ENCODE measurements at regions not wholly inside any gene's neighbourhood (a gene's known extent, or its start where the extent isn't known, plus 50 kb on each side); places are given as distances from the start of the nearest gene placed in this dataset.
A peak's percentile ranks its signal among the peaks of the same experiment; 100 is the strongest.

- Mint-ChIP-seq H3K27ac (no peak overlapping the region), H3K4me1 (ENCODE audit: low read depth) (no peaks in the 10 kb centered on the region), H3K36me3 (ENCODE audit: low read depth) (no peaks in the 10 kb centered on the region), H3K27me3 (ENCODE audit: low read depth) (peaks cover 2% of the 10 kb centered on the region), H3K9me3 (no peaks in the 10 kb centered on the region), H3K4me3 (no peak overlapping the region)
- CTCF ChIA-PET: interaction anchor here (0.7 kb wide), 1 partner anchor 117 kb away, joined by 3 read pairs; no protein-coding TSS in a partner anchor
- DNase-seq: no peak
- intact Hi-C loops (cut with micrococcal nuclease): no loop called here
Measured at GRCh38 chr13:84211048-84211447, 328.8 kb upstream of the SLITRK1 start.

DNA sequence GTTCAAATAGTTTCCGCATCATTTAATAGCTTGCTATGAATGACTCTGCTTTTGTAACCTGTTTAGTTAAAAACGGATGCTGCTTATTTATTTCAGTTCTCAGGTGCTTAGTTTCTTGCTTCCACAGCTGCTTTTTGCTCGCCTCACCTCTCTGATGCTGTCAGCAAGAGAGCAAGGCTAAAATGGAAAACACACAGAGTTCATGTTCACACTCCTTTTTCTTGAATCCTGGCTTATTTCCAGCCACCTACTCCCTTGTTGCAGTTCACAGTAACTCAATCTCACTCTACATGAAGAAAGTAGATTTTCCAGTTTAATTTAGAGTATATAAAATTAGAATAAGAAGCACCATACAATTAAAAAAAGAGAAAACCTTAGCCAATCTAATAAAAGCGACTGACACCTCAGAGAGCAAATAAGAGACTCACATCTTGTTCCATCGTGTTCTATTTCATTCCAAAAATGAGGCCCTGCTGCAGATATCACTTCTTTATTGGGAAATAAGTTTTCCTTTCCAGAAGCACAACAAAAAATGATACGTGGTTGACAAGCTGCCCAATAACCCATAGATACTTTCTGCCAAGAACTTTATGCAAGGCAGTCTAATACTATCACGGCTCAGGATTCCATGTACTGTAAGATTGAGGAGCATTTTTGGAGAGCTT, 326.1 kb upstream of the SLITRK1 start:
- no peaks in the 10 kb centered on the region for H3K36me3 Mint-ChIP-seq (ENCODE audit: low read depth)
- no peak overlapping the region for H3K4me3 Mint-ChIP-seq
- no peak overlapping the region for H3K27ac Mint-ChIP-seq
- H3K4me1 Mint-ChIP-seq (ENCODE audit: low read depth): no peaks in the 10 kb centered on the region
- H3K27me3 Mint-ChIP-seq (ENCODE audit: low read depth): peaks cover 1% of the 10 kb centered on the region
- no peak for DNase-seq
- H3K9me3 Mint-ChIP-seq: no peaks in the 10 kb centered on the region
- intact Hi-C loops (cut with micrococcal nuclease): no loop called here
- CTCF ChIA-PET: interaction anchor here (0.6 kb wide), 1 partner anchor 18 kb away, joined by 3 read pairs; no protein-coding TSS in a partner anchor

DNA sequence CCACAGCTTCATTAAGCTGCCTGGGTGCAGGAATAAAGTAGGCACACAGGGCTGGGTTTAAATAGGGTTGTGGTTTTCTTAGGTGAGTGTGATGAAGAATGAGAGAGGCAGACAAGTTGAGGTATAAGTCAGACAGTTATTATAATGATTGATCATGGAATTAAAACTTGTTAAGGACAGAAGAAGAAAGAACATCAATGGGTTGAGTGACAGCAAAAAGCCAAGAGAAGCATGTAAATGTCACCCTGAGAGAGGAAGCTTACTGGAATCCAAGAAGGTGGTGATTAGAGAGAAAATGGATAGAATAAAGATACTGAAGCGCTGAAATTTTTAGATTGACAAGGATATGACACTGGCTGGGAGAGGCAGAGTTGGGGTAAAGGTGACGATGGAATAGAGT, 325.2 kb upstream of the SLITRK1 start:
- no peak for DNase-seq
- intact Hi-C loops (cut with micrococcal nuclease): no loop called here
- Mint-ChIP-seq H3K27me3 (ENCODE audit: low read depth) (peaks cover 1% of the 10 kb centered on the region), H3K4me3 (no peak overlapping the region), H3K9me3 (no peaks in the 10 kb centered on the region), H3K27ac (no peak overlapping the region), H3K36me3 (ENCODE audit: low read depth) (no peaks in the 10 kb centered on the region), H3K4me1 (ENCODE audit: low read depth) (no peaks in the 10 kb centered on the region)
- CTCF ChIA-PET: no interaction called here

DNA sequence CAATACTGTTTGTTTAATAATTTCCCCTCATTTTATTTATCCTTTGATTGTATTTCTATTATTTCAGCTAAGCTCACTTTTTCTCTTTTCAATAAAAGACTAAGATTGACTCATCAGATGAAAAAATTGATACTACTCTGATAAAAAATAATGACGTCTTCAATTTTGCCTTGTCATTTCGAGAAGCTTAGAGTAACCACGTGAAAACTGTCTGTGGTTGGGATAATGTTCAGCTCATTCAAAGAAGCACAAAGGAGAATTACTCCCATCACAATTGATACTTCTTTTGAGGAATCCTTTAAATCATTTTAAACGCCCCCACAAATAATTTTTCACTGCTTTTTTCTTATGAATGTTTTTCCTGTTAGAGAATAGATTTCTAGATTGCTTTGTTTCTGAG, 318.7 kb upstream of the SLITRK1 start:
- peaks cover 1% of the 10 kb centered on the region for H3K27me3 Mint-ChIP-seq (ENCODE audit: low read depth)
- CTCF ChIA-PET: interaction anchor here (0.6 kb wide), 1 partner anchor 340 kb away, joined by 3 read pairs; no protein-coding TSS in a partner anchor
- H3K4me3 Mint-ChIP-seq: no peak overlapping the region
- no peaks in the 10 kb centered on the region for H3K36me3 Mint-ChIP-seq (ENCODE audit: low read depth)
- no peak overlapping the region for H3K27ac Mint-ChIP-seq
- intact Hi-C loops (cut with micrococcal nuclease): no loop called here
- no peak for DNase-seq
- no peaks in the 10 kb centered on the region for H3K4me1 Mint-ChIP-seq (ENCODE audit: low read depth)
- no peaks in the 10 kb centered on the region for H3K9me3 Mint-ChIP-seq

GRCh38 chr13:84192125-84192524, 309.9 kb upstream of the SLITRK1 start:
- H3K4me1 Mint-ChIP-seq (ENCODE audit: low read depth): no peaks in the 10 kb centered on the region
- no peak overlapping the region for H3K4me3 Mint-ChIP-seq
- H3K27me3 Mint-ChIP-seq (ENCODE audit: low read depth): no peaks in the 10 kb centered on the region
- CTCF ChIA-PET: interaction anchor here (0.6 kb wide), 1 partner anchor 386 kb away, joined by 3 read pairs; no protein-coding TSS in a partner anchor
- no peaks in the 10 kb centered on the region for H3K9me3 Mint-ChIP-seq
- DNase-seq: no peak
- intact Hi-C loops (cut with micrococcal nuclease): no loop called here
- H3K36me3 Mint-ChIP-seq (ENCODE audit: low read depth): no peaks in the 10 kb centered on the region
- H3K27ac Mint-ChIP-seq: no peak overlapping the region

GRCh38 chr13:84191139-84191538, 308.9 kb upstream of the SLITRK1 start:
- Mint-ChIP-seq H3K4me3 (no peak overlapping the region), H3K27ac (no peak overlapping the region), H3K36me3 (ENCODE audit: low read depth) (no peaks in the 10 kb centered on the region), H3K9me3 (no peaks in the 10 kb centered on the region), H3K4me1 (ENCODE audit: low read depth) (no peaks in the 10 kb centered on the region), H3K27me3 (ENCODE audit: low read depth) (no peaks in the 10 kb centered on the region)
- CTCF ChIA-PET: no interaction called here
- intact Hi-C loops (cut with micrococcal nuclease): no loop called here
- DNase-seq: no peak

GRCh38 chr13:84187626-84188025, 305.4 kb upstream of the SLITRK1 start:
- CTCF ChIA-PET: no interaction called here
- no peaks in the 10 kb centered on the region for H3K27me3 Mint-ChIP-seq (ENCODE audit: low read depth)
- H3K27ac Mint-ChIP-seq: no peak overlapping the region
- intact Hi-C loops (cut with micrococcal nuclease): no loop called here
- DNase-seq: no peak
- no peaks in the 10 kb centered on the region for H3K4me1 Mint-ChIP-seq (ENCODE audit: low read depth)
- H3K36me3 Mint-ChIP-seq (ENCODE audit: low read depth): no peaks in the 10 kb centered on the region
- no peak overlapping the region for H3K4me3 Mint-ChIP-seq
- H3K9me3 Mint-ChIP-seq: no peaks in the 10 kb centered on the region

GRCh38 chr13:84139561-84140158, 257.4 kb upstream of the SLITRK1 start:
- intact Hi-C loops (cut with micrococcal nuclease): no loop called here
- DNase-seq: no peak
- CTCF ChIA-PET: interaction anchor here (0.6 kb wide), 1 partner anchor 172 kb away, joined by 3 read pairs; no protein-coding TSS in a partner anchor
- Mint-ChIP-seq H3K27ac (no peak overlapping the region), H3K27me3 (ENCODE audit: low read depth) (no peaks in the 10 kb centered on the region), H3K4me1 (ENCODE audit: low read depth) (peaks cover 15% of the 10 kb centered on the region), H3K9me3 (no peaks in the 10 kb centered on the region), H3K4me3 (no peak overlapping the region), H3K36me3 (ENCODE audit: low read depth) (no peaks in the 10 kb centered on the region)

- Mint-ChIP-seq H3K27ac (peak overlapping the region; percentile 46), H3K9me3 (no peaks in the 10 kb centered on the region), H3K4me3 (no peak overlapping the region), H3K4me1 (ENCODE audit: low read depth) (peaks cover 15% of the 10 kb centered on the region), H3K36me3 (ENCODE audit: low read depth) (no peaks in the 10 kb centered on the region), H3K27me3 (ENCODE audit: low read depth) (no peaks in the 10 kb centered on the region)
- DNase-seq: peak; percentile 69
- CTCF ChIA-PET: no interaction called here
- intact Hi-C loops (cut with micrococcal nuclease): loop anchor here (2.0 kb wide), 1 partner anchor 260 kb away; no protein-coding TSS in a partner anchor
Measured at GRCh38 chr13:84137292-84137691, 255.0 kb upstream of the SLITRK1 start.

GRCh38 chr13:84136582-84136981, 254.3 kb upstream of the SLITRK1 start:
- H3K27ac Mint-ChIP-seq: no peak overlapping the region
- peaks cover 15% of the 10 kb centered on the region for H3K4me1 Mint-ChIP-seq (ENCODE audit: low read depth)
- H3K27me3 Mint-ChIP-seq (ENCODE audit: low read depth): no peaks in the 10 kb centered on the region
- no peaks in the 10 kb centered on the region for H3K36me3 Mint-ChIP-seq (ENCODE audit: low read depth)
- H3K9me3 Mint-ChIP-seq: no peaks in the 10 kb centered on the region
- CTCF ChIA-PET: no interaction called here
- intact Hi-C loops (cut with micrococcal nuclease): loop anchor here (1.0 to 2.0 kb wide), 2 partner anchors 95 to 260 kb away; no protein-coding TSS in a partner anchor
- no peak for DNase-seq
- H3K4me3 Mint-ChIP-seq: no peak overlapping the region

GRCh38 chr13:84132491-84132890, 250.2 kb upstream of the SLITRK1 start:
- CTCF ChIA-PET: no interaction called here
- DNase-seq: no peak
- Mint-ChIP-seq H3K4me1 (ENCODE audit: low read depth) (peaks cover 14% of the 10 kb centered on the region), H3K27ac (no peak overlapping the region), H3K36me3 (ENCODE audit: low read depth) (no peaks in the 10 kb centered on the region), H3K4me3 (no peak overlapping the region), H3K27me3 (ENCODE audit: low read depth) (no peaks in the 10 kb centered on the region), H3K9me3 (no peaks in the 10 kb centered on the region)
- intact Hi-C loops (cut with micrococcal nuclease): no loop called here

DNA sequence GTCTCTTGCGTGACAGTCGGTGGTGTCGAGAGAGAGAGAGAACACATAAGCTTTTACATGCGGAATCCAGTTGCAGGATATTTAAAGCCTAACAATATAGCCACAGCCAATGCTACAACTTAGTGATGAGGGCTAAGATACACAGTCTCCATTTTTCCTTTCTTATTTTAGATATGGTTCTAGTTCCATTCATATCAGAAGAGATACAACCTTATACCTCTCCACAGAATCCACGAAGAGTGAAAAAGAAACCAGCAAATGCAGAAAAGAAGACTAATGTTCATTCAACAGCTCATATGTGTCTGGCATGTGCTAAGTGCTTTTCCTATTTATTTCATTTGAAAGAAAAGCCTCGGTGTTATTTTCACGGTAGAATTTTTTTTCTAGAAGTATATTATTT, 249.0 kb upstream of the SLITRK1 start:
- Mint-ChIP-seq H3K9me3 (no peaks in the 10 kb centered on the region), H3K27me3 (ENCODE audit: low read depth) (no peaks in the 10 kb centered on the region), H3K36me3 (ENCODE audit: low read depth) (no peaks in the 10 kb centered on the region), H3K27ac (no peak overlapping the region), H3K4me1 (ENCODE audit: low read depth) (peaks cover 4% of the 10 kb centered on the region), H3K4me3 (no peak overlapping the region)
- no peak for DNase-seq
- intact Hi-C loops (cut with micrococcal nuclease): no loop called here
- CTCF ChIA-PET: no interaction called here

DNA sequence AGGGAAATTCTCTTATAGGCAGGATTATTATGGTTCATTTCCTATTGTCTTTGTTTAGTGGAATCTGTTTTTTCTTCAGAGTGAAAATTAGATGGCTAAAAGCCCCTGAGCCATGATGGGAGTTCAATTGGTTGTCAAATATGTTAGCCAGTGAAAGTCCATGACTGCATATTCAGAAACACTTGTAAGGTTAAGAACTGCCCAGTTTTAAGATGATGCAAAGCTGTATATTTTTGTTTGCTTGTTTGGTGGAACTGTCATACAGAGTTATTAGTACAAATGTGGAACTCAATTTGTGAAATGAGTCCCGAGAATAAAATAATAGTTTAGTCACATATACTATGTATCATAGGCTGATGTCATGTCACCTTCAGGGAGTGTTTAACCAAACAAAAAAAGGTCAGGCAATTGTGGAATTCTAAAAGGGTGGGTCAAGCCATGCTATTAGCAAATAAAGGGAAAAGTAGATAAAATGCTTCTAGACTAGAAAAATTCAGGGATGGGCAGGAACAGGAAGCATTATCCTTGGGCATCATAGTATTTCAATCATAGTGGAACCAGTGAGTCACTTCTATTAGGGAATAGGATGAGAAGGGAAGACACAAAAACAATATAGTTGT, 248.3 kb upstream of the SLITRK1 start:
- H3K36me3 Mint-ChIP-seq (ENCODE audit: low read depth): no peaks in the 10 kb centered on the region
- DNase-seq: no peak
- H3K27ac Mint-ChIP-seq: no peak overlapping the region
- H3K9me3 Mint-ChIP-seq: no peaks in the 10 kb centered on the region
- intact Hi-C loops (cut with micrococcal nuclease): no loop called here
- H3K4me1 Mint-ChIP-seq (ENCODE audit: low read depth): no peaks in the 10 kb centered on the region
- CTCF ChIA-PET: no interaction called here
- H3K4me3 Mint-ChIP-seq: no peak overlapping the region
- H3K27me3 Mint-ChIP-seq (ENCODE audit: low read depth): no peaks in the 10 kb centered on the region
